ENCODE measurements at regions not wholly inside any gene's neighbourhood (a gene's known extent, or its start where the extent isn't known, plus 50 kb on each side); places are given as distances from the start of the nearest gene placed in this dataset.

- Mint-ChIP-seq H3K27ac (no peak overlapping the region), H3K4me1 (no peaks in the 10 kb centered on the region), H3K9me3 (peaks cover 14% of the 10 kb centered on the region), H3K27me3 (ENCODE audit: low read depth) (no peaks in the 10 kb centered on the region), H3K36me3 (peaks cover 10% of the 10 kb centered on the region), H3K4me3 (no peak overlapping the region)
- CTCF ChIA-PET: interaction anchor here (1.3 kb wide), 1 partner anchor 9 kb away, joined by 3 read pairs; no protein-coding TSS in a partner anchor
- DNase-seq (ENCODE audit: low spot score): no peak
- TF ChIP-seq PRDM15 (CRISPR knock-in tag; IDR thresholded peaks at IDR 0.05) (no peak), ZSCAN18 (CRISPR knock-in tag; IDR thresholded peaks at IDR 0.05) (no peak), HMGXB4 (CRISPR knock-in tag; IDR thresholded peaks at IDR 0.05) (no peak), CTCF (IDR thresholded peaks at IDR 0.05) (peak; percentile 45)
- no peak for ATAC-seq
- POLR2A ChIA-PET: no interaction called here
Observed at GRCh38 chr4:175536852-175537453, 275.1 kb downstream of the GPM6A start.

GRCh38 chr4:175539498-175539897, 272.6 kb downstream of the GPM6A start:
- Mint-ChIP-seq H3K27me3 (ENCODE audit: low read depth) (no peaks in the 10 kb centered on the region), H3K9me3 (peaks cover 5% of the 10 kb centered on the region), H3K4me1 (no peaks in the 10 kb centered on the region), H3K4me3 (no peak overlapping the region), H3K36me3 (peaks cover 5% of the 10 kb centered on the region; the same call in 1 of the 2 replicates), H3K27ac (no peak overlapping the region)
- no peak for TF ChIP-seq PRDM15 (CRISPR knock-in tag; IDR thresholded peaks at IDR 0.05)
- TF ChIP-seq ATF2 (CRISPR knock-in tag; IDR thresholded peaks at IDR 0.05; ENCODE audit: borderline replicate concordance, low read depth): no peak
- DNase-seq (ENCODE audit: low spot score): no peak
- ChIA-PET CTCF (no interaction called here), POLR2A (no interaction called here)
- no peak for ATAC-seq

GRCh38 chr4:175540151-175540550, 271.9 kb downstream of the GPM6A start:
- Mint-ChIP-seq H3K4me3 (no peak overlapping the region), H3K27me3 (ENCODE audit: low read depth) (no peaks in the 10 kb centered on the region), H3K27ac (no peak overlapping the region), H3K36me3 (peaks cover 5% of the 10 kb centered on the region; the same call in 1 of the 2 replicates), H3K9me3 (peaks cover 5% of the 10 kb centered on the region), H3K4me1 (no peaks in the 10 kb centered on the region)
- DNase-seq (ENCODE audit: low spot score) (no peak), ATAC-seq (no peak)
- POLR2A ChIA-PET: no interaction called here
- CTCF ChIA-PET: no interaction called here
- TF ChIP-seq SP1 (CRISPR knock-in tag; conservative IDR thresholded peaks at IDR 0.05): no peak
- no peak for TF ChIP-seq RELA (CRISPR knock-in tag; IDR thresholded peaks at IDR 0.05; ENCODE audit: borderline replicate concordance)
- TF ChIP-seq STAT6 (CRISPR knock-in tag; conservative IDR thresholded peaks at IDR 0.05; ENCODE audit: low read depth): no peak
- TF ChIP-seq ETV6 (CRISPR knock-in tag; IDR thresholded peaks at IDR 0.05): no peak
- TF ChIP-seq ZNF671 (CRISPR knock-in tag; IDR thresholded peaks at IDR 0.05): no peak
- no peak for TF ChIP-seq EMX1 (CRISPR knock-in tag; IDR thresholded peaks at IDR 0.05)
- TF ChIP-seq NR1H2 (CRISPR knock-in tag; IDR thresholded peaks at IDR 0.05): no peak
- TF ChIP-seq JUN (CRISPR knock-in tag; IDR thresholded peaks at IDR 0.05): no peak
- no peak for TF ChIP-seq GTF2I (CRISPR knock-in tag; conservative IDR thresholded peaks at IDR 0.05)

Data from WTC11 (cell line).